GM23338 (cell line): ENCODE measurements at regions not wholly inside any gene's neighbourhood (a gene's known extent, or its start where the extent isn't known, plus 50 kb on each side); places are given as distances from the start of the nearest gene placed in this dataset.

Source experiments
- ATAC-seq: fragments of 200-7000 bp; cut with Tn5 transposase; 3 replicates; pipeline ENCODE4 v1.9.1; 2020
- DNase-seq: peaks from one replicate; pipeline ENCODE4 v3.0.0-alpha.2; 2015; ENCODE audit warnings: low spot score
- H2AFZ ChIP-seq: fragments of 200-600 bp; sonication (generic); 2 replicates; pipeline ENCODE4 v1.8.0; 2016; ENCODE audit warnings: antibody characterized with exemption, mild to moderate bottlenecking, moderate library complexity
- H3F3A ChIP-seq: fragments of 200-600 bp; sonication (generic); replicated peaks from 2 replicates; pipeline ENCODE4 v1.8.0; 2017; ENCODE audit warnings: antibody characterized with exemption, mixed run types, low read depth
- H3K27ac ChIP-seq: fragments of 200-600 bp; sonication (generic); 2 replicates; pipeline ENCODE4 v1.6.1; 2016; ENCODE audit warnings: low read depth
- H3K27me3 ChIP-seq: fragments of 200-600 bp; sonication (generic); 2 replicates; pipeline ENCODE4 v1.8.0; 2016; ENCODE audit warnings: mild to moderate bottlenecking, mixed run types, moderate library complexity; ENCODE audit not compliant: insufficient read depth
- H3K36me3 ChIP-seq: fragments of 200-600 bp; sonication (generic); 2 replicates; pipeline ENCODE4 v1.8.0; 2016; ENCODE audit warnings: mild to moderate bottlenecking; ENCODE audit not compliant: insufficient read depth
- H3K4me1 ChIP-seq: fragments of 200-600 bp; sonication (generic); 2 replicates; pipeline ENCODE4 v1.8.0; 2016; ENCODE audit warnings: mild to moderate bottlenecking, moderate library complexity; ENCODE audit not compliant: insufficient read depth
- H3K4me2 ChIP-seq: fragments of 200-600 bp; sonication (generic); 2 replicates; pipeline ENCODE4 v1.7.1; 2017; ENCODE audit warnings: mixed run types
- H3K4me3 ChIP-seq: fragments of 200-600 bp; sonication (generic); 2 replicates; pipeline ENCODE4 v1.6.1; 2016; ENCODE audit warnings: mixed run types
- H3K79me2 ChIP-seq: fragments of 200-600 bp; sonication (generic); replicated peaks from 2 replicates; pipeline ENCODE4 v1.8.0; 2017; ENCODE audit warnings: mild to moderate bottlenecking; ENCODE audit not compliant: insufficient read depth
- H3K9me2 ChIP-seq: fragments of 200-600 bp; sonication (generic); 2 replicates; pipeline ENCODE4 v1.8.0; 2017; ENCODE audit not compliant: insufficient read depth
- H4K20me1 ChIP-seq: fragments of 200-600 bp; sonication (generic); replicated peaks from 2 replicates; pipeline ENCODE4 v1.8.0; 2017; ENCODE audit warnings: mild to moderate bottlenecking; ENCODE audit not compliant: insufficient read depth
- H3K27ac Mint-ChIP-seq: 2 replicates; pipeline ENCODE4 v1.8.0; 2020; ENCODE audit warnings: inconsistent platforms, mild to moderate bottlenecking, moderate library complexity, mixed read lengths
- H3K27me3 Mint-ChIP-seq: 3 replicates; pipeline ENCODE4 v1.8.0; 2022; ENCODE audit warnings: low read depth, mild to moderate bottlenecking, moderate library complexity, mixed read lengths, inconsistent platforms; ENCODE audit not compliant: insufficient read depth, poor library complexity
- H3K36me3 Mint-ChIP-seq: 3 replicates; pipeline ENCODE4 v1.8.0; 2021; ENCODE audit warnings: low read depth, mild to moderate bottlenecking, inconsistent platforms, moderate library complexity, mixed read lengths
- H3K4me1 Mint-ChIP-seq: 3 replicates; pipeline ENCODE4 v1.8.0; 2020; ENCODE audit warnings: mild to moderate bottlenecking, inconsistent platforms, mixed read lengths
- H3K4me3 Mint-ChIP-seq: 3 replicates; pipeline ENCODE4 v1.8.0; 2021; ENCODE audit warnings: moderate library complexity, mild to moderate bottlenecking, inconsistent platforms, mixed read lengths
- H3K9me3 Mint-ChIP-seq: 3 replicates; pipeline ENCODE4 v1.8.0; 2020; ENCODE audit warnings: moderate library complexity, mild to moderate bottlenecking, inconsistent platforms, mixed read lengths
- CREB1 ChIP-seq: fragments of 250-450 bp; sonication (Bioruptor Pico); IDR thresholded peaks from 2 replicates; pipeline ENCODE4 v1.5.0; 2020; ENCODE audit warnings: low read depth, mild to moderate bottlenecking, moderate library complexity
- EZH2 ChIP-seq: fragments of 200-600 bp; sonication (generic); IDR thresholded peaks from one replicate; pipeline ENCODE4 v1.8.0; 2017; ENCODE audit warnings: antibody characterized with exemption, mild to moderate bottlenecking, low read depth; ENCODE audit not compliant: unreplicated experiment
- EZH2phosphoT487 ChIP-seq: fragments of 200-600 bp; sonication (generic); IDR thresholded peaks from one replicate; pipeline ENCODE4 v1.8.1; 2018; ENCODE audit warnings: antibody characterized with exemption; ENCODE audit not compliant: unreplicated experiment
- JUNB ChIP-seq: IDR thresholded peaks from one replicate; pipeline ENCODE4 v1.6.1; 2016; ENCODE audit warnings: antibody characterized with exemption; ENCODE audit not compliant: unreplicated experiment
- NANOG ChIP-seq: IDR thresholded peaks from 2 replicates; pipeline ENCODE4 v1.6.1; 2016; ENCODE audit warnings: antibody characterized with exemption, borderline replicate concordance
- POLR2AphosphoS5 ChIP-seq: IDR thresholded peaks from 2 replicates; pipeline ENCODE4 v1.6.1; 2016; ENCODE audit warnings: antibody characterized with exemption, low read depth
- STAT1 ChIP-seq: IDR thresholded peaks from one replicate; pipeline ENCODE4 v1.6.1; 2016; ENCODE audit warnings: antibody characterized with exemption; ENCODE audit not compliant: unreplicated experiment
- ZNF114 ChIP-seq: fragments of 250-450 bp; sonication (Bioruptor Pico); IDR thresholded peaks from 2 replicates; pipeline ENCODE4 v1.5.0; 2020; ENCODE audit warnings: mild to moderate bottlenecking, moderate library complexity
- ZNF331 ChIP-seq: fragments of 250-450 bp; sonication (Bioruptor Pico); IDR thresholded peaks from 2 replicates; pipeline ENCODE4 v1.5.0; 2020; ENCODE audit warnings: low read depth, mild to moderate bottlenecking, moderate library complexity
- TF ChIP-seq, protein P1 (sequence below): fragments of 250-450 bp; sonication (Bioruptor Pico); IDR thresholded peaks from 2 replicates; pipeline ENCODE4 v1.5.0; 2020; ENCODE audit warnings: mild to moderate bottlenecking, moderate library complexity
- TF ChIP-seq, protein P2 (sequence below): IDR thresholded peaks from one replicate; pipeline ENCODE4 v1.6.1; 2018; ENCODE audit warnings: antibody characterized with exemption; ENCODE audit not compliant: unreplicated experiment
- TF ChIP-seq, protein P3 (sequence below): IDR thresholded peaks from 2 replicates; pipeline ENCODE4 v1.6.1; 2016; ENCODE audit warnings: antibody characterized with exemption

DNA sequence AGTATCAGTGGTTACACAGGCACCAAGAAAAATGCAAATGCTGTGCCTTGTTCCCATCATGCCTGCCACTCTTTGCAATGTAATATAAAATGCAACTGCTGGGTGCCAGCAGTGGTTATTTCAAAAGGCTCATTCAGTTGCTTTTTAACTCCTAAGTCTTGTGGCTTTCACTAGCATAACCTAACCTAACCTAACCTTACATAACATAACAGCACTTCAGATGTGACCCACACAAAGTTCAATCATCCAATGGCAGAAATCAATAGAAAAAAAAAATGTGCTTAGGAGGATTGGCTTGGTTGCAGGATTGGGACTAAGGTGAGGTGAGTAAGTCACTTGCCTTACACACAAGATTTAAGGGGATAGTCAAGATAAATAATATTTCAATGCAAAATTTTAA is 60.2 kb upstream of the VMA21 start:
- H3K36me3 ChIP-seq, result no peaks in the 10 kb centered on the region
- H4K20me1 ChIP-seq, result no peaks in the 10 kb centered on the region
- no peaks in the 10 kb centered on the region for H3K9me2 ChIP-seq
- no peak overlapping the region for H3K4me2 ChIP-seq
- Mint-ChIP-seq H3K27ac (no peak overlapping the region), H3K27me3 (no peaks in the 10 kb centered on the region), H3K4me1 (no peaks in the 10 kb centered on the region), H3K9me3 (no peaks in the 10 kb centered on the region; the same call in 2 of the 3 replicates), H3K36me3 (no peaks in the 10 kb centered on the region), H3K4me3 (no peak overlapping the region)
- TF ChIP-seq EZH2phosphoT487 (no peak), EZH2 (no peak), ZNF331 (CRISPR knock-in tag) (no peak), JUNB (no peak), STAT1 (no peak), CREB1 (CRISPR knock-in tag) (no peak), POLR2AphosphoS5 (no peak), NANOG (no peak), ZNF114 (CRISPR knock-in tag) (no peak)
- TF ChIP-seq, protein P1, sequence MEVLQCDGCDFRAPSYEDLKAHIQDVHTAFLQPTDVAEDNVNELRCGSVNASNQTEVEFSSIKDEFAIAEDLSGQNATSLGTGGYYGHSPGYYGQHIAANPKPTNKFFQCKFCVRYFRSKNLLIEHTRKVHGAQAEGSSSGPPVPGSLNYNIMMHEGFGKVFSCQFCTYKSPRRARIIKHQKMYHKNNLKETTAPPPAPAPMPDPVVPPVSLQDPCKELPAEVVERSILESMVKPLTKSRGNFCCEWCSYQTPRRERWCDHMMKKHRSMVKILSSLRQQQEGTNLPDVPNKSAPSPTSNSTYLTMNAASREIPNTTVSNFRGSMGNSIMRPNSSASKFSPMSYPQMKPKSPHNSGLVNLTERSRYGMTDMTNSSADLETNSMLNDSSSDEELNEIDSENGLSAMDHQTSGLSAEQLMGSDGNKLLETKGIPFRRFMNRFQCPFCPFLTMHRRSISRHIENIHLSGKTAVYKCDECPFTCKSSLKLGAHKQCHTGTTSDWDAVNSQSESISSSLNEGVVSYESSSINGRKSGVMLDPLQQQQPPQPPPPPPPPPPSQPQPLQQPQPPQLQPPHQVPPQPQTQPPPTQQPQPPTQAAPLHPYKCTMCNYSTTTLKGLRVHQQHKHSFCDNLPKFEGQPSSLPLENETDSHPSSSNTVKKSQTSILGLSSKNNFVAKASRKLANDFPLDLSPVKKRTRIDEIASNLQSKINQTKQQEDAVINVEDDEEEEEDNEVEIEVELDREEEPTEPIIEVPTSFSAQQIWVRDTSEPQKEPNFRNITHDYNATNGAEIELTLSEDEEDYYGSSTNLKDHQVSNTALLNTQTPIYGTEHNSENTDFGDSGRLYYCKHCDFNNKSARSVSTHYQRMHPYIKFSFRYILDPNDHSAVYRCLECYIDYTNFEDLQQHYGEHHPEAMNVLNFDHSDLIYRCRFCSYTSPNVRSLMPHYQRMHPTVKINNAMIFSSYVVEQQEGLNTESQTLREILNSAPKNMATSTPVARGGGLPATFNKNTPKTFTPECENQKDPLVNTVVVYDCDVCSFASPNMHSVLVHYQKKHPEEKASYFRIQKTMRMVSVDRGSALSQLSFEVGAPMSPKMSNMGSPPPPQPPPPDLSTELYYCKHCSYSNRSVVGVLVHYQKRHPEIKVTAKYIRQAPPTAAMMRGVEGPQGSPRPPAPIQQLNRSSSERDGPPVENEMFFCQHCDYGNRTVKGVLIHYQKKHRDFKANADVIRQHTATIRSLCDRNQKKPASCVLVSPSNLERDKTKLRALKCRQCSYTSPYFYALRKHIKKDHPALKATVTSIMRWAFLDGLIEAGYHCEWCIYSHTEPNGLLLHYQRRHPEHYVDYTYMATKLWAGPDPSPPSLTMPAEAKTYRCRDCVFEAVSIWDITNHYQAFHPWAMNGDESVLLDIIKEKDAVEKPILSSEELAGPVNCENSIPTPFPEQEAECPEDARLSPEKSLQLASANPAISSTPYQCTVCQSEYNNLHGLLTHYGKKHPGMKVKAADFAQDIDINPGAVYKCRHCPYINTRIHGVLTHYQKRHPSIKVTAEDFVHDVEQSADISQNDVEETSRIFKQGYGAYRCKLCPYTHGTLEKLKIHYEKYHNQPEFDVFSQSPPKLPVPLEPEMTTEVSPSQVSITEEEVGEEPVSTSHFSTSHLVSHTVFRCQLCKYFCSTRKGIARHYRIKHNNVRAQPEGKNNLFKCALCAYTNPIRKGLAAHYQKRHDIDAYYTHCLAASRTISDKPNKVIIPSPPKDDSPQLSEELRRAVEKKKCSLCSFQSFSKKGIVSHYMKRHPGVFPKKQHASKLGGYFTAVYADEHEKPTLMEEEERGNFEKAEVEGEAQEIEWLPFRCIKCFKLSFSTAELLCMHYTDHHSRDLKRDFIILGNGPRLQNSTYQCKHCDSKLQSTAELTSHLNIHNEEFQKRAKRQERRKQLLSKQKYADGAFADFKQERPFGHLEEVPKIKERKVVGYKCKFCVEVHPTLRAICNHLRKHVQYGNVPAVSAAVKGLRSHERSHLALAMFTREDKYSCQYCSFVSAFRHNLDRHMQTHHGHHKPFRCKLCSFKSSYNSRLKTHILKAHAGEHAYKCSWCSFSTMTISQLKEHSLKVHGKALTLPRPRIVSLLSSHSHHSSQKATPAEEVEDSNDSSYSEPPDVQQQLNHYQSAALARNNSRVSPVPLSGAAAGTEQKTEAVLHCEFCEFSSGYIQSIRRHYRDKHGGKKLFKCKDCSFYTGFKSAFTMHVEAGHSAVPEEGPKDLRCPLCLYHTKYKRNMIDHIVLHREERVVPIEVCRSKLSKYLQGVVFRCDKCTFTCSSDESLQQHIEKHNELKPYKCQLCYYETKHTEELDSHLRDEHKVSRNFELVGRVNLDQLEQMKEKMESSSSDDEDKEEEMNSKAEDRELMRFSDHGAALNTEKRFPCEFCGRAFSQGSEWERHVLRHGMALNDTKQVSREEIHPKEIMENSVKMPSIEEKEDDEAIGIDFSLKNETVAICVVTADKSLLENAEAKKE (CRISPR knock-in tag), result no peak
- TF ChIP-seq, protein P2, sequence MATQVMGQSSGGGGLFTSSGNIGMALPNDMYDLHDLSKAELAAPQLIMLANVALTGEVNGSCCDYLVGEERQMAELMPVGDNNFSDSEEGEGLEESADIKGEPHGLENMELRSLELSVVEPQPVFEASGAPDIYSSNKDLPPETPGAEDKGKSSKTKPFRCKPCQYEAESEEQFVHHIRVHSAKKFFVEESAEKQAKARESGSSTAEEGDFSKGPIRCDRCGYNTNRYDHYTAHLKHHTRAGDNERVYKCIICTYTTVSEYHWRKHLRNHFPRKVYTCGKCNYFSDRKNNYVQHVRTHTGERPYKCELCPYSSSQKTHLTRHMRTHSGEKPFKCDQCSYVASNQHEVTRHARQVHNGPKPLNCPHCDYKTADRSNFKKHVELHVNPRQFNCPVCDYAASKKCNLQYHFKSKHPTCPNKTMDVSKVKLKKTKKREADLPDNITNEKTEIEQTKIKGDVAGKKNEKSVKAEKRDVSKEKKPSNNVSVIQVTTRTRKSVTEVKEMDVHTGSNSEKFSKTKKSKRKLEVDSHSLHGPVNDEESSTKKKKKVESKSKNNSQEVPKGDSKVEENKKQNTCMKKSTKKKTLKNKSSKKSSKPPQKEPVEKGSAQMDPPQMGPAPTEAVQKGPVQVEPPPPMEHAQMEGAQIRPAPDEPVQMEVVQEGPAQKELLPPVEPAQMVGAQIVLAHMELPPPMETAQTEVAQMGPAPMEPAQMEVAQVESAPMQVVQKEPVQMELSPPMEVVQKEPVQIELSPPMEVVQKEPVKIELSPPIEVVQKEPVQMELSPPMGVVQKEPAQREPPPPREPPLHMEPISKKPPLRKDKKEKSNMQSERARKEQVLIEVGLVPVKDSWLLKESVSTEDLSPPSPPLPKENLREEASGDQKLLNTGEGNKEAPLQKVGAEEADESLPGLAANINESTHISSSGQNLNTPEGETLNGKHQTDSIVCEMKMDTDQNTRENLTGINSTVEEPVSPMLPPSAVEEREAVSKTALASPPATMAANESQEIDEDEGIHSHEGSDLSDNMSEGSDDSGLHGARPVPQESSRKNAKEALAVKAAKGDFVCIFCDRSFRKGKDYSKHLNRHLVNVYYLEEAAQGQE, result no peak
- TF ChIP-seq, protein P3, sequence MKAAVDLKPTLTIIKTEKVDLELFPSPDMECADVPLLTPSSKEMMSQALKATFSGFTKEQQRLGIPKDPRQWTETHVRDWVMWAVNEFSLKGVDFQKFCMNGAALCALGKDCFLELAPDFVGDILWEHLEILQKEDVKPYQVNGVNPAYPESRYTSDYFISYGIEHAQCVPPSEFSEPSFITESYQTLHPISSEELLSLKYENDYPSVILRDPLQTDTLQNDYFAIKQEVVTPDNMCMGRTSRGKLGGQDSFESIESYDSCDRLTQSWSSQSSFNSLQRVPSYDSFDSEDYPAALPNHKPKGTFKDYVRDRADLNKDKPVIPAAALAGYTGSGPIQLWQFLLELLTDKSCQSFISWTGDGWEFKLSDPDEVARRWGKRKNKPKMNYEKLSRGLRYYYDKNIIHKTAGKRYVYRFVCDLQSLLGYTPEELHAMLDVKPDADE, result no peak
- no peak overlapping the region for H3K27ac ChIP-seq
- no peaks in the 10 kb centered on the region for H3K27me3 ChIP-seq
- no peaks in the 10 kb centered on the region for H3F3A ChIP-seq
- H3K79me2 ChIP-seq, result no peaks in the 10 kb centered on the region
- H3K4me3 ChIP-seq, result no peak overlapping the region
- DNase-seq, result no peak
- no peak overlapping the region for H2AFZ ChIP-seq
- H3K4me1 ChIP-seq, result no peaks in the 10 kb centered on the region
- no peak for ATAC-seq
